ENCODE measurements at regions not wholly inside any gene's neighbourhood (a gene's known extent, or its start where the extent isn't known, plus 50 kb on each side); places are given as distances from the start of the nearest gene placed in this dataset.

GRCh38 chr4:175871774-175872405 is 59.8 kb upstream of the GPM6A start:
- no peaks in the 10 kb centered on the region for H3K27me3 ChIP-seq
- ATAC-seq (no peak), DNase-seq (no peak)
- H3K27ac ChIP-seq = no peak overlapping the region
- no peak overlapping the region for H3K4me3 ChIP-seq
- H3K36me3 ChIP-seq = no peaks in the 10 kb centered on the region
- TF ChIP-seq, protein P1, sequence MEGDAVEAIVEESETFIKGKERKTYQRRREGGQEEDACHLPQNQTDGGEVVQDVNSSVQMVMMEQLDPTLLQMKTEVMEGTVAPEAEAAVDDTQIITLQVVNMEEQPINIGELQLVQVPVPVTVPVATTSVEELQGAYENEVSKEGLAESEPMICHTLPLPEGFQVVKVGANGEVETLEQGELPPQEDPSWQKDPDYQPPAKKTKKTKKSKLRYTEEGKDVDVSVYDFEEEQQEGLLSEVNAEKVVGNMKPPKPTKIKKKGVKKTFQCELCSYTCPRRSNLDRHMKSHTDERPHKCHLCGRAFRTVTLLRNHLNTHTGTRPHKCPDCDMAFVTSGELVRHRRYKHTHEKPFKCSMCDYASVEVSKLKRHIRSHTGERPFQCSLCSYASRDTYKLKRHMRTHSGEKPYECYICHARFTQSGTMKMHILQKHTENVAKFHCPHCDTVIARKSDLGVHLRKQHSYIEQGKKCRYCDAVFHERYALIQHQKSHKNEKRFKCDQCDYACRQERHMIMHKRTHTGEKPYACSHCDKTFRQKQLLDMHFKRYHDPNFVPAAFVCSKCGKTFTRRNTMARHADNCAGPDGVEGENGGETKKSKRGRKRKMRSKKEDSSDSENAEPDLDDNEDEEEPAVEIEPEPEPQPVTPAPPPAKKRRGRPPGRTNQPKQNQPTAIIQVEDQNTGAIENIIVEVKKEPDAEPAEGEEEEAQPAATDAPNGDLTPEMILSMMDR (IDR thresholded peaks at IDR 0.05) = no peak
- intact Hi-C loops (cut with DNase I) = no loop called here
- H3K4me1 ChIP-seq = no peaks in the 10 kb centered on the region
- no peaks in the 10 kb centered on the region for H3K9me3 ChIP-seq

- H3K4me1 ChIP-seq = no peaks in the 10 kb centered on the region
- ATAC-seq (no peak), DNase-seq (no peak)
- H3K27me3 ChIP-seq = no peaks in the 10 kb centered on the region
- H3K36me3 ChIP-seq = no peaks in the 10 kb centered on the region
- no peak overlapping the region for H3K4me3 ChIP-seq
- no peak overlapping the region for H3K27ac ChIP-seq
- H3K9me3 ChIP-seq = no peaks in the 10 kb centered on the region
- TF ChIP-seq, protein P1 (IDR thresholded peaks at IDR 0.05) = no peak
- intact Hi-C loops (cut with DNase I) = no loop called here
Observed at GRCh38 chr4:175873707-175874106, 61.6 kb upstream of the GPM6A start.

DNA sequence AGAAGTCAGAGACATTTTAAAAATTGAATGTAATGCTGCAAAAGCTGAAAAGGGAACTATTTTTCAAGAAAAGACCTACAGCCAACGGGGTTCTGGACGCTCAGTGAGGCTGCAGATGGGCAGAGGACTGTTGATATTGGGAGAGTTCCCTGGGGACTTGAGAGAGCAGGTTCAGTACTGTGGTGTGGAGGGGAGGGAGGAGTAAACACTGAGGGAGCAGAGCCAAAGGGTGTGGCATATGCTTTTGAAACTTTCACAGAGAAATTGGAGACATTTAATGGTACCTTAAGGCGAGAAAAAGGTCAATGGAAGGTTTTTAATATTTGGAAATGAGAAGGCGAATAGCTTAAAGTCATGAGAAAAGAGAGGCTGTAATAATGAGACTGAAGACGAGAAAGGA is 62.2 kb upstream of the GPM6A start:
- no peak overlapping the region for H3K27ac ChIP-seq
- H3K27me3 ChIP-seq = no peaks in the 10 kb centered on the region
- intact Hi-C loops (cut with DNase I) = no loop called here
- TF ChIP-seq, protein P1 (IDR thresholded peaks at IDR 0.05) = no peak
- no peaks in the 10 kb centered on the region for H3K4me1 ChIP-seq
- no peaks in the 10 kb centered on the region for H3K36me3 ChIP-seq
- ATAC-seq = no peak
- no peak for DNase-seq
- no peak overlapping the region for H3K4me3 ChIP-seq
- no peaks in the 10 kb centered on the region for H3K9me3 ChIP-seq

DNA sequence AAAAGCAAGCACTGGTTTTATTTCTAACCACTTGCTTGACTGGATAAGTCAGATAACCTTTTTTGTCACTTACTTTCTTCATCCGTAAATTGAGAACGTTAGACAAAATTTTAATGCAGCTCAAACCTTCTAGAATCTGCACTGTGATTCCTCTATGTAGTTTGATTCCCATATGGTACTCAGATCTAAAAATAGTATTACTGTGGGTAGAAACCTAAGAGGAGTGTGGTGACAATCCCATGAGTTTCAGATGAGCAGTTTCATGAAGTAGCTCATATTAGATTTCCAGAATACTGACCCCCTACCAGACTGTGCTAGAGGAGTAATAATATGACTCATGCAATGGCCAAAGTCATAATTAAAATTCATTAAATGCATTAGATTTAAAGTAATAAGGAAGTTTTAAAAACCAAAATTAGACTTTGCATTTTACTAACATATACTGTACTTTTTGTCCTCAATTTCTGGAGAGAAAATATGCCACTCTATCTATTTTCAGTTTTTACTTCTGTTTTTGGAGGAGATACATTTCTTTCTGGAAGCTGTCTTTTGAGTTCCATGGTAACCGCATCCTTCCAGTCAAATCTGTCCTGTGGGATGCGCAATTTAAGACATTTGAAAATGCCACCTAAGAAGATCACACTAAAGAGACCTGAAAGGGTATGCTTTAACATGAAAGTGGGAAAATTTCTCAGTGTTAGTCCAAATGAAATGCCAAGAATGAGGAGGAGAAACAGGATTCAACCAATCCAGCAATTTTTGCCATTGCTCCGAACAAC is 64.1 kb upstream of the GPM6A start:
- Histone ChIP-seq H3K4me3 (no peak overlapping the region), H3K27me3 (no peaks in the 10 kb centered on the region), H3K36me3 (no peaks in the 10 kb centered on the region), H3K4me1 (no peaks in the 10 kb centered on the region), H3K27ac (no peak overlapping the region), H3K9me3 (no peaks in the 10 kb centered on the region)
- no peak for DNase-seq
- intact Hi-C loops (cut with DNase I) = no loop called here
- TF ChIP-seq, protein P1 (IDR thresholded peaks at IDR 0.05) = no peak
- ATAC-seq = no peak

GRCh38 chr4:175882891-175883290 is 70.8 kb upstream of the GPM6A start:
- Histone ChIP-seq H3K9me3 (no peaks in the 10 kb centered on the region), H3K27ac (no peak overlapping the region), H3K36me3 (no peaks in the 10 kb centered on the region), H3K4me1 (no peaks in the 10 kb centered on the region), H3K27me3 (no peaks in the 10 kb centered on the region), H3K4me3 (no peak overlapping the region)
- no peak for DNase-seq
- no peak for ATAC-seq
- intact Hi-C loops (cut with DNase I) = no loop called here
- TF ChIP-seq, protein P1 (IDR thresholded peaks at IDR 0.05) = no peak

Data from upper lobe of right lung (tissue), 1 donor.